ENCODE measurements at regions not wholly inside any gene's neighbourhood (a gene's known extent, or its start where the extent isn't known, plus 50 kb on each side); places are given as distances from the start of the nearest gene placed in this dataset.

- ATAC-seq = no peak
Observed at GRCh38 chr9:75683591-75683990, 206.9 kb upstream of the PCSK5 start.

More at GRCh38 chr9:75683591-75683990, 206.9 kb upstream of the PCSK5 start:
- intact Hi-C loops (cut with micrococcal nuclease; ENCODE audit: unreplicated experiment) = no loop called here
- in situ Hi-C loops (cut with HindIII; ENCODE audit: extremely low pct_ligation_motif_present, low pct_unique_long_range_greater_than_20kb) = no loop called here
- H2AFZ ChIP-seq (ENCODE audit: low read length) = no peak overlapping the region
- H3K4me2 ChIP-seq (ENCODE audit: low read depth, low read length) = no peak overlapping the region
- no peaks in the 10 kb centered on the region for H3K4me1 ChIP-seq (ENCODE audit: insufficient read depth, low read length)
- FAIRE-seq (no peak), DNase-seq (ENCODE audit: low spot score) (no peak)
- TF ChIP-seq ZBTB40 (IDR thresholded peaks at IDR 0.05) = no peak
- TF ChIP-seq ZBTB40 (CRISPR knock-in tag; IDR thresholded peaks at IDR 0.05) = no peak
- TF ChIP-seq CBX2 (IDR thresholded peaks at IDR 0.05; ENCODE audit: low read depth, low read length) = no peak
- no peak for TF ChIP-seq CBX2 (CRISPR knock-in tag; IDR thresholded peaks at IDR 0.05; ENCODE audit: low read depth)
- TF ChIP-seq MIER3 (CRISPR knock-in tag; IDR thresholded peaks at IDR 0.05; ENCODE audit: borderline replicate concordance) = no peak
- no peak for TF ChIP-seq STAT5B (CRISPR knock-in tag; IDR thresholded peaks at IDR 0.05)
- no peak for TF ChIP-seq ARNT (IDR thresholded peaks at IDR 0.05)
- TF ChIP-seq KMT2B (CRISPR knock-in tag; IDR thresholded peaks at IDR 0.05) = no peak
- TF ChIP-seq GLMP (CRISPR knock-in tag; IDR thresholded peaks at IDR 0.05; ENCODE audit: borderline replicate concordance) = no peak
- TF ChIP-seq ZFP41 (CRISPR knock-in tag; IDR thresholded peaks at IDR 0.05; ENCODE audit: borderline replicate concordance) = no peak
- no peak for TF ChIP-seq HMG20A (CRISPR knock-in tag; IDR thresholded peaks at IDR 0.05; ENCODE audit: borderline replicate concordance)
- no peak for TF ChIP-seq ATF3 (CRISPR knock-in tag; IDR thresholded peaks at IDR 0.05)
- no peak for TF ChIP-seq ZNF570 (CRISPR knock-in tag; IDR thresholded peaks at IDR 0.05; ENCODE audit: borderline replicate concordance)
- TF ChIP-seq ZFP36L2 (CRISPR knock-in tag; IDR thresholded peaks at IDR 0.05) = no peak
- TF ChIP-seq BHLHE40 (IDR thresholded peaks at IDR 0.05; ENCODE audit: low read length) = no peak
- TF ChIP-seq RFX5 (IDR thresholded peaks at IDR 0.05; ENCODE audit: low read depth, low read length) = no peak
- H3K4me3 ChIP-seq (replicated peaks in 1 of 3; ENCODE audit: insufficient read depth in 1 of 3, low read depth in 2 of 3, low read length in 3 of 3) = no peak overlapping the region
- H3K27ac ChIP-seq (ENCODE audit: extremely low read length, insufficient read depth, low read length) = no peak overlapping the region
- no peaks in the 10 kb centered on the region for H4K20me1 ChIP-seq (ENCODE audit: insufficient read depth, low read length)
- H3K9me3 ChIP-seq (ENCODE audit: low read length) = no peaks in the 10 kb centered on the region
- no TSS peak for BruUV-seq (replicated peaks)
- H3K27me3 ChIP-seq (ENCODE audit: control insufficient read depth in 1 of 2, insufficient read depth in 2 of 2, low read length in 2 of 2) = no peaks in the 10 kb centered on the region
- no peaks in the 10 kb centered on the region for H3K79me2 ChIP-seq (ENCODE audit: insufficient read depth, low read length)
- ChIA-PET CTCF (ENCODE audit: low intra/inter-chr PET ratio, low total read pairs) (no interaction called here), POLR2A (no interaction called here)
- WGBS (ENCODE audit: low lambda C conversion rate) = 0% methylated on average over 1 of the region's 1 CpG
- H3K9ac ChIP-seq (ENCODE audit: insufficient read depth, low read depth, low read length) = no peak overlapping the region
- H3K36me3 ChIP-seq (replicated peaks in 1 of 2; ENCODE audit: control insufficient read depth in 1 of 2, insufficient read depth in 2 of 2, low read length in 2 of 2) = no peaks in the 10 kb centered on the region
